Dendritic cell treated with granulocyte-macrophage colony-stimulating factor and Interleukin-4, amounts not matched to agents 40 ng/mL and 50 ng/mL, for 4 days (primary cell): ENCODE measurements at regions not wholly inside any gene's neighbourhood (a gene's known extent, or its start where the extent isn't known, plus 50 kb on each side); places are given as distances from the start of the nearest gene placed in this dataset.
"Not testable (repeated sequence)": the region's sequence is repeated elsewhere in the genome, so short reads cannot be mapped to it uniquely, and the experiment has no call there.

Experiments used
- H3K27ac Mint-ChIP-seq: one replicate; pipeline ENCODE4 v1.8.0; 2022; ENCODE audit warnings: mild to moderate bottlenecking, mixed read lengths
- H3K27me3 Mint-ChIP-seq: one replicate; pipeline ENCODE4 v1.8.0; 2022; ENCODE audit warnings: mild to moderate bottlenecking, mixed read lengths
- H3K36me3 Mint-ChIP-seq: one replicate; pipeline ENCODE4 v1.8.0; 2022; ENCODE audit warnings: low read depth, mixed read lengths
- H3K4me1 Mint-ChIP-seq: one replicate; pipeline ENCODE4 v1.8.0; 2022; ENCODE audit warnings: low read depth, mixed read lengths
- H3K4me3 Mint-ChIP-seq: one replicate; pipeline ENCODE4 v1.8.0; 2022; ENCODE audit warnings: mild to moderate bottlenecking, moderate library complexity, mixed read lengths
- H3K9me3 Mint-ChIP-seq: one replicate; pipeline ENCODE4 v1.8.0; 2022; ENCODE audit warnings: mixed read lengths
- intact Hi-C: fragments of 100-400 bp; cut with micrococcal nuclease; formaldehyde crosslinking; loops from one replicate; pipeline ENCODE4 v1.15.0; 2022

DNA sequence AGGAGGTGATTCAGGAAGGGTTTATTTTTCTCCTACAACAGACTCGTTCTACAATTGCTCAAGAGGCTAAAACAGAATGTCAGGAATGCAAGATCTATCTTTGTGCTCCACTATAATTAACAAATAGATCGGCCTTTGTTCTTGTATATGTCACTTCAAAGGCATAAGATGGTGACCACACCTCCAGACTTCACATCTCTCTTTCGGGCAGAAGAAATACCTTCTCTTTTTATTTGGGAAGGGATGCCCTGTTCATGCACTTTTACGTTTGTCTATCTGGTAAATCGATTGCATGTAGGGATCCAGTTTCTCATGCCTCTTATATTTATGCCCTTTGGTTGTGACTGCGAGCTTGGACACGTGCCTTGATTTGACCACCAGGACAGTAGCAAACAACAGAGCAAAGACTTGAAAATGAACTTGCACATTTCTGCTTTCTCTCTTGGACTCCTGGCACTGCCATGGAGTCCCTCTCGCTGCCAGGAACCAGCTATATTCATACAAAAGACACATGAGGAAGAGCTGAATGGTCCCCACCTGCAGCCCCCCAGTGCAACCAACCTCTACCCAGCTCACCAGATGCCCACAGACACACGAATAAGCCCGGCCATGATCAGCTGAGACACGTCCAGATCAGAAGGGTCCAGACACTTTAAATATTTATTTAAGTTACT, 219.8 kb upstream of the STXBP5 start:
- Mint-ChIP-seq H3K4me1 (peaks cover 4% of the 10 kb centered on the region), H3K9me3 (no peaks in the 10 kb centered on the region), H3K36me3 (no peaks in the 10 kb centered on the region), H3K27ac (no peak overlapping the region), H3K27me3 (no peaks in the 10 kb centered on the region), H3K4me3 (no peak overlapping the region)
- intact Hi-C loops = no loop called here

DNA sequence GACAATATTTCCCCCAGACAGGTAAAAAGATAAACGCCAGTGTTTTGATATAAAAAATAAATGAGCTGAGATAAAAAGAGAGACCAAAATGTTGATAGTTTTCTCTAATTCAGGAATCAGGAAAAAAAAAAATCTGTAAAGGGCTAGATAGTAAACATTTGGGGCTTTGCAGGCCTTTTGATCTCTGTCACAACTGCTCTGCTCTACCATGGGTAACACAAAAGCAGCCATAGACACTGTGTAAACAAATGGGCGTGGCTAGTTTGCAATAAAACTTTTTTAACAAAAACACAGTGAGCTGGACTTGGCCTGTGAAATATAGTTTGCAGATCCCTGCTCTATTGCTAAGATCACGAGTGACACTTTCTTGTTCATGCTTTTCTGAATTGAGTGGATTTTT, 219.1 kb upstream of the STXBP5 start:
- H3K36me3 Mint-ChIP-seq = no peaks in the 10 kb centered on the region
- H3K9me3 Mint-ChIP-seq = no peaks in the 10 kb centered on the region

DNA sequence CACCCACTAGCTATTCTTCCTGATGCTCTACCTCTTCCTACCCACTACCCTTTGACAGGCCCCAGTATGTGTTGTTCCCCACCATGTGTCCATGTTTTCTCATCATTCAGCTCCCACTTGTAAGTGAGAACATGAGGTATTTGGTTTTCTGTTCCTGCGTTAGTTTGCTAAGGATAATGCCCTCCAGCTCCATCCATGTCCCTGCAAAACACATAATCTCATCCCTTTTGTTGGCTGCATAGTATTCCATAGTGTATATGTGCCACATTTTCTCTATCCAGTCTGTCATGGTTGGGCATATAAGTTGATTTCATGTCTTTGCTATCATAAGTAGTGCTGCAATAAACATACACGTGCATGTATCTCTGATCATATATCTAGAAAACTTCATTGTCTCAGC, 218.3 kb upstream of the STXBP5 start:
- Mint-ChIP-seq H3K4me3 (no peak overlapping the region), H3K4me1 (peaks cover 4% of the 10 kb centered on the region), H3K9me3 (no peaks in the 10 kb centered on the region), H3K27ac (no peak overlapping the region), H3K36me3 (no peaks in the 10 kb centered on the region), H3K27me3 (no peaks in the 10 kb centered on the region)
- intact Hi-C loops = no loop called here

More for the DNA sequence above, 219.1 kb upstream of the STXBP5 start:
- intact Hi-C loops = no loop called here
- Mint-ChIP-seq H3K27me3 (no peaks in the 10 kb centered on the region), H3K4me3 (no peak overlapping the region), H3K4me1 (peaks cover 4% of the 10 kb centered on the region), H3K27ac (no peak overlapping the region)

DNA sequence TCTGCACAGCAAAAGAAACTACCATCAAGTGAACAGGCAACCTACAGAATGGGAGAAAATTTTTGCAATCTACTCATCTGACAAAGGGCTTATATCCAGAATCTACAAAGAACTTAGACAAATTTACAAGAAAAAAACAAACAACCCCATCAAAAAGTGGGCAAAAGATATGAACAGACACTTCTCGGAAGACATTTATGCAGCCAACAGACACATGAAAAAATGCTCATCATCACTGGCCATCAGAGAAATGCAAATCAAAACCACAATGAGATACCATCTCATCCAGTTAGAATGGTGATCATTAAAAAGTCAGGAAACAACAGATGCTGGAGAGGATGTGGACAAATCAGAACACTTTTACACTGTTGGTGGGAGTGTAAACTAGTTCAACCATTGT, 216.3 kb upstream of the STXBP5 start:
- H3K4me3 Mint-ChIP-seq, H3K27me3 Mint-ChIP-seq, H3K4me1 Mint-ChIP-seq, H3K9me3 Mint-ChIP-seq, H3K36me3 Mint-ChIP-seq, H3K27ac Mint-ChIP-seq, intact Hi-C loops: not testable (repeated sequence)

DNA sequence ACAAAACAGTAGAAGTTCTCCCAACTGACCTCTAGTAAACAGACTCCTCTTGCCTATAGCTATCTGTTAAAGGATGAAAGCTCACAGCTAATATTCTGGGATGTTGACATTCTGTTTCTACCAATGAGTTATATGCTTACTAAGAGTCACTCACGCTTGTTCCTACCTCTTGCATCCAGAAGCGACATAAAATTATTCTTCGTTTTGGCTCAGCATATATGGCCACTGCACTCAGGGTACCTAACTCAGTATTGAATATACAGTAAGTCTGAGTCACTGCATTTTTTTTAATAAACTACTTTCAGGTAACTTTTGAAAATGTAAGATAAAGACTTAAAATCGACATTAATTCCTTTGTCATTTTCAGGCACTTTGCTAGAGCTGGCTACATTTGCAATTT, 214.4 kb upstream of the STXBP5 start:
- H3K4me3 Mint-ChIP-seq = no peak overlapping the region
- H3K9me3 Mint-ChIP-seq = no peaks in the 10 kb centered on the region
- no peaks in the 10 kb centered on the region for H3K36me3 Mint-ChIP-seq
- H3K4me1 Mint-ChIP-seq = no peaks in the 10 kb centered on the region
- intact Hi-C loops = no loop called here
- no peak overlapping the region for H3K27ac Mint-ChIP-seq
- H3K27me3 Mint-ChIP-seq = no peaks in the 10 kb centered on the region

DNA sequence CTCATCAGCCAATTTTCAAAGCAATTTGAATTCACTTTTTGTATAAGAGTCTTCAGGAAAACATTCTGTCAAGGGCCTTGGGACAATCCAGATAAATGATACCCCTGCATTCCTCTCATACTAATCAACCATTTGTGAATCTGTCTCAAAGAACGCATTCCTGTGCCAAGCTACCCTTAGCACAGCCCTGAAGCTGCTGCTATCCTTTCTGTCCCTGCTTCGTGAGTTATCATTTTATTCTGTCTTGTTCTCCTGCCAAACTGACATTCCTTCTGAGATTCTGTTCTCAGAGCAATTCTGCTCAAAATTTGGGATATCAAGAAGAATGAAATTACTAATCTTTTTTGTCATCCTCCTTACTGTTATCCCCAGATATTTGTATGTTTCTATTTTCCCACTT, 213.9 kb upstream of the STXBP5 start:
- Mint-ChIP-seq H3K27ac (no peak overlapping the region), H3K9me3 (no peaks in the 10 kb centered on the region), H3K36me3 (no peaks in the 10 kb centered on the region), H3K4me1 (no peaks in the 10 kb centered on the region), H3K27me3 (no peaks in the 10 kb centered on the region), H3K4me3 (no peak overlapping the region)
- intact Hi-C loops = no loop called here

DNA sequence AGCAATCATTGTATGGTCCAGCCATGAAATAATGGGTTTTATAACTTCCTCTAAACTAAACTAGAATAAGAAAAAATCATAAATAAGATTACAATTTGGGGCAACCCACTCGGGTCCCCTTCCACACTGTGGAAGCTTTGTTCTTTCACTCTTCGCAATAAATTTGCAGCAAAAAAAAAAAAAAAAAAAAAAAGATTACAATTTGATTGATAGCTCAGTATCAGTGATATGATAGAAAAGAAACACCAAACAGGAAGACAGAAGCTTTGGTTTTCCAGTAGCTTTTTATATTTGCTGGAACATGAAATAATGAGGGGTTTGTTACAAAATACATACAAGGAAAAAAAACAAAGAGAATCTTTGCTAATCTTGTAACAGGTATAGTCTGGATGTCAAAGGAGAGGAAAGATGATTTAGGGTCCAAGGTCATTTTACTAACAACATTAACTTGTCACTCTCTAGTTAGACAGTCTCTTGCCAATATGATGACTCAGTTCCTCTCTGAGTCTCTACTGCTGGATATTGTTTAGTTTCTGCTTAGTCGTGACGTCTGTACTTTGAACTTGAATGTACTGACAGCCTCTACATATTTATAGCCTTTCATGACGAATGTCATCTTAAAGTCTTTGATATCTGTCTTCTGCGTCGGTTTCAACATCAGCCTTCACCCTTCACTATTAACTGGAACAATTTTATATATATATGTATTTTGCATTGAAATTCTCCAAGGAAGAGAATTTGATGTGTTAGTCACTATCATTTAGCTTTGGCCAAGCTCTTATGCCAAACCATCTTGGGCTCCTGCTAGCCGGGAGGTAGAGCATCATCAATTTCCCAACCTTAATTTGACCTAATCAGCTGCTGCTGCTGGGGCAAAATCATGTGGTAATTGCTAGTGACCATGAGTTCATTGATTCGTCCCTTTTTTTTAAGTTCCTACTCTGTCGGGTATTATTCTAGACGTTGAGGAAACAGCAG, 213.1 kb upstream of the STXBP5 start:
- no peaks in the 10 kb centered on the region for H3K9me3 Mint-ChIP-seq

DNA sequence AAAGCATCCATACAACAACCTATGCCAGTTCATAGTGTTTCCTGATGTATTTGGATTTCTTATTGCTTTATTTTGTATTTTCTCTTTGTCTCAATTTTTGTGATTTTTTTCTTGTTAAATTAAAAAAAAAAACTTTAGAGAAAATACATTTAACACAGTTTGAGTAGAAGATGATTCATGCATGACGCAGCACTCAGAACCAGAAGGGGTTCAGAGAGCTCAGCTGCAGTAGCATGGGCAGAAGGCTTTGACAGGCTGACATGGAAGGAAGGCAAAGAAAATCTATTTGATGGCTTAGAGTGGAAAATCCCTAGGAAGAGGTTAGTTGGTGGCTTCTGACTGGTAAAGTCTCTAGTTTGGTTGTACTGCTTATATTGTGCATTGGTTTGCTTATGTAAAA, 207.2 kb upstream of the STXBP5 start:
- intact Hi-C loops = no loop called here
- H3K4me3 Mint-ChIP-seq = no peak overlapping the region
- peaks cover 16% of the 10 kb centered on the region for H3K4me1 Mint-ChIP-seq
- no peaks in the 10 kb centered on the region for H3K36me3 Mint-ChIP-seq
- no peaks in the 10 kb centered on the region for H3K27me3 Mint-ChIP-seq
- no peak overlapping the region for H3K27ac Mint-ChIP-seq
- no peaks in the 10 kb centered on the region for H3K9me3 Mint-ChIP-seq

More for the DNA sequence above, 213.1 kb upstream of the STXBP5 start:
- H3K4me1 Mint-ChIP-seq = no peaks in the 10 kb centered on the region
- no peak overlapping the region for H3K27ac Mint-ChIP-seq
- H3K27me3 Mint-ChIP-seq = no peaks in the 10 kb centered on the region
- no peaks in the 10 kb centered on the region for H3K36me3 Mint-ChIP-seq
- intact Hi-C loops = no loop called here
- H3K4me3 Mint-ChIP-seq = no peak overlapping the region

DNA sequence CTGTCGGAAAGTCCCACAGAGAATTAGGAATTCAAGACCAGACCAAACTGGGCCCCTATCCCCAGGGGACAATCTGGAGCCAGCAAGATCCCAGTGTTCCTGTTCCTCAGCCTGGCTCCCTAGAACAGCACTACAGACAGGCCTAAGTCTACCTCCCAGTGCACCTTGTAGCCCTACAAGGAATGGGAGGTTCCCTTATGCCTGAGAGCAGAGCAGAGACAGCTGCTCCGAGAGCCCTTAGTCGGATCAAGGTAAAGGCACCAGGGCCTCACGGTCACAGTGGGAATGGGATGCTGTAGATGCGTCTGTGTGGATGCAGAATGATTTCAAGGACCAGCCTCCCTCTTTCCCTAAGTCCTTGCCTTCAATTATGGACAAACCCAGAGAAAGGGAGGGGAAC, 204.5 kb upstream of the STXBP5 start:
- H3K27me3 Mint-ChIP-seq = no peaks in the 10 kb centered on the region
- no peaks in the 10 kb centered on the region for H3K9me3 Mint-ChIP-seq
- intact Hi-C loops = no loop called here
- no peaks in the 10 kb centered on the region for H3K36me3 Mint-ChIP-seq
- H3K4me1 Mint-ChIP-seq = peaks cover 22% of the 10 kb centered on the region
- no peak overlapping the region for H3K27ac Mint-ChIP-seq
- no peak overlapping the region for H3K4me3 Mint-ChIP-seq

DNA sequence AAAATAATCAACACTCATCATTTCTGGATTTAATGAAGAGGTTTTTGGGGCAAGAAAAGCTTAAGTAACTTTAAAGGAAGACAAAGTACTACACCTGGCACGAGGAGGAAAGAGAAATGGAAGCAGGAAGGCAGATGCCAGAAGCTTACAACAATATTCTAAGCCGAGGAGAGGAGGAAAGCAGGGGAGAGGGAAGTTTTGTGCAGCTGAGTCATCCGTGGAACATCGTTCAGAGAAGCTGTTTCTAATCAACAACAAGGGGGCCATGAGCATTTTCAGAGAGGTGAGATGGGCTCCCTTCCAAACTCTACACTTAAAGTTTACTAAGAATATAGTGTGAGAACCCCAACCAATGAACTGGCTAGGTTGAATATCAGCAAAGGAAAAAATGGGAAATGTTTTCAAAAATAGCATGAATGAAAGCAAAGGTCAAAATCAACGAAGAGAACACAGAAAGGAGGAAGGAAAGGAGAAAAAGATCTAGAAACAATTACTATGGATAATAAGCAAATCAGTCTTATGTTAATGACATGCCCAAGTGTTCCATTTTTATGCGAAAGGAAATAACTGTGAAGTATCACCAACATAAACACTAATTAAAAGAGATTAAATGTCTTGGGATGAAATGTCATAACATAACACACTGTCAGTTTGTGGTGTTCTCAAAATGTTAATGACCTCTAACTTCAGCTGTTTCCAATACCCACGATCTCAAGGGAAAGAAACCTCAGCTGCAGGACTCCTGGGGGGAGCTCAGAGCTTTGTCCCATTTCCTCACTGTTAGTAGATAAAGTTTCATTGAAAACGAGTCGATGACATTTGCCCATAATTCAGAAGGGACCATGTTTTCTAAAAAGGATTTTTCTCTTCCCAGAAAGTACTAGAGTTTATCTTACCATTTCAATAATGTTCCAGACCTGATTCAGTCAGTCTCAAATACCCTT, 203.4 kb upstream of the STXBP5 start:
- peaks cover 22% of the 10 kb centered on the region for H3K4me1 Mint-ChIP-seq
- H3K27ac Mint-ChIP-seq = peak overlapping the region; percentile 23
- H3K4me3 Mint-ChIP-seq = no peak overlapping the region
- no peaks in the 10 kb centered on the region for H3K27me3 Mint-ChIP-seq
- H3K9me3 Mint-ChIP-seq = no peaks in the 10 kb centered on the region
- H3K36me3 Mint-ChIP-seq = no peaks in the 10 kb centered on the region
- intact Hi-C loops = no loop called here

DNA sequence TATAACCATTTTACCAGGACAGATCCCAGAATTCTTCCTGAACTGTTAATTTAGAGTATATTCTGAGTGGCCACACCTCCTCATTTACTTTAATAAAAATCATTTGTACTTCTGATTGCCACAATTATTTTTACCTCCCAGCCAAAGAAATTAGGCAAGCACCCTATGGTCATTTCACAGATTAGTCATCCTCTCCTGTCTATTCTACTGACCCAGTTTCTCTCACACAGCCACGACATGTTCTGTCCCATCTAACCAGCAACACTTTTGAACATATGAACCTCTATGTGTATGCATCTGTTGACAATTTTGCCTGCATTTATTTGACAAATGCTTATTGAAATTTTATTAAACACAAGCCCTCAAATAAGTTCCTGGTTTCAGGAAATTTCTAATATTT, 202.6 kb upstream of the STXBP5 start:
- Mint-ChIP-seq H3K27ac (no peak overlapping the region), H3K4me1 (peaks cover 22% of the 10 kb centered on the region), H3K4me3 (no peak overlapping the region), H3K27me3 (no peaks in the 10 kb centered on the region), H3K36me3 (no peaks in the 10 kb centered on the region), H3K9me3 (no peaks in the 10 kb centered on the region)
- intact Hi-C loops = no loop called here

DNA sequence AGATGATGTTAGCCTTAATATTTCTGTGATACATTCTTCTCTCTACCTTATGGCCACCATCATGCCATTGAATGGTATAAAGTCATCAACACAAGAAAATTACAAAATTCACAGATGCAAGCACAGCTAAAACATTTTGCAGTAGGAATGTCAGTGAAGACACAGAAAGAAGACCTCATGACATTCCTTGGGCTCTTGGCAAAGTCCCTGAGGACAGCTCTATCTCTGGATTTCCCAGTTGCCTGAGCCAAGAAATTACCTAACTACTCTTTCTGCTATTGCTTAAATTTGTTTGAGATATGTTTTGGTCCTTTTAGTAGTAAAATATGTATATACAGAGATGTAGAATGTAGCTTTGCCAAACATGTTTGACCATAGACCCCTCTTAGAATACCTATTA, 201.0 kb upstream of the STXBP5 start:
- Mint-ChIP-seq H3K4me1 (peaks cover 22% of the 10 kb centered on the region), H3K36me3 (no peaks in the 10 kb centered on the region), H3K4me3 (no peak overlapping the region), H3K27me3 (no peaks in the 10 kb centered on the region), H3K27ac (no peak overlapping the region), H3K9me3 (no peaks in the 10 kb centered on the region)
- intact Hi-C loops = no loop called here

DNA sequence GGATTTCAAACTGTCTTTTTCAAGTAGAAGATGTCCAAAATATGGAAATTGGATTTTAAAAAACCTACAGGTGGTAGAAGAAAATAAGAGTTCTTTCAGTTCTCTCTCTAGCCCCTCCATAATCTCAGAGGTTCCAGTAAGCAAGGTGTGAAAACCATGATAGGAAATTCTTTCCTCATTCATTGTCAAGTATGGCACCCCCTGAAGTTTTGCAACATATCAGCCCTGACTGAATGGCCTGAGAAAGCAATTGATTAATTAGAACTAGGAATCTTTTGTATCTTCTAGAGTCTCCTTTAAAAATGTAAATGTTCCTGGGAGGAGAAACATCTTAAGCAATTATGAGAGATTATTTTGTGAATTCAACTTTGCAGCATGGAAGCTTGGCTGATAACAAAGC, 198.7 kb upstream of the STXBP5 start:
- Mint-ChIP-seq H3K27me3 (no peaks in the 10 kb centered on the region), H3K4me3 (no peak overlapping the region), H3K36me3 (no peaks in the 10 kb centered on the region), H3K9me3 (peaks cover 18% of the 10 kb centered on the region), H3K4me1 (peaks cover 19% of the 10 kb centered on the region), H3K27ac (no peak overlapping the region)
- intact Hi-C loops = no loop called here

DNA sequence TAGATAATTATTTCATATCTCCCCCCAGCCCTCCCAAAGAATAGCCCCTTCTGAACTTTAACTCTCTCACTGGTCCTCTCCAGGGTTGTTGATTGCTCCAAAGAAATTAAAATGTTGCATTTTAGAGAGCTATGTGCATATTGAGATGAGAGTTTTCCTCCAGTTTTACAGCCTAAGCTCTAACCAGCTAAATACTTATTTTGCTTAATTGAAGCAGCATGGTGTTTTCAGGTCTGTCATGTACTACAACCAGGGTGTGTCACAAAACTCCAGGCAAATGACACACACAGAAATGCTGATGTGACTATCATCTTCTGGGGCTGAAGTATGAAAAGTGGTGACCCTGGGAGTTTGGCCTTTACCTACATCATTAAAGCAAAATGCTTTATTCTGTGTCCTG, 196.8 kb upstream of the STXBP5 start:
- intact Hi-C loops = no loop called here
- Mint-ChIP-seq H3K27ac (no peak overlapping the region), H3K27me3 (no peaks in the 10 kb centered on the region), H3K4me1 (peaks cover 6% of the 10 kb centered on the region), H3K36me3 (no peaks in the 10 kb centered on the region), H3K4me3 (no peak overlapping the region), H3K9me3 (peaks cover 18% of the 10 kb centered on the region)
